ENCODE measurements at regions not wholly inside any gene's neighbourhood (a gene's known extent, or its start where the extent isn't known, plus 50 kb on each side); places are given as distances from the start of the nearest gene placed in this dataset.
"Not testable (repeated sequence)": the region's sequence is repeated elsewhere in the genome, so short reads cannot be mapped to it uniquely, and the experiment has no call there.

- ATAC-seq: no peak
These were observed 365.9 kb downstream of the CXXC4 start for GRCh38 chr4:104128850-104129213.

DNA sequence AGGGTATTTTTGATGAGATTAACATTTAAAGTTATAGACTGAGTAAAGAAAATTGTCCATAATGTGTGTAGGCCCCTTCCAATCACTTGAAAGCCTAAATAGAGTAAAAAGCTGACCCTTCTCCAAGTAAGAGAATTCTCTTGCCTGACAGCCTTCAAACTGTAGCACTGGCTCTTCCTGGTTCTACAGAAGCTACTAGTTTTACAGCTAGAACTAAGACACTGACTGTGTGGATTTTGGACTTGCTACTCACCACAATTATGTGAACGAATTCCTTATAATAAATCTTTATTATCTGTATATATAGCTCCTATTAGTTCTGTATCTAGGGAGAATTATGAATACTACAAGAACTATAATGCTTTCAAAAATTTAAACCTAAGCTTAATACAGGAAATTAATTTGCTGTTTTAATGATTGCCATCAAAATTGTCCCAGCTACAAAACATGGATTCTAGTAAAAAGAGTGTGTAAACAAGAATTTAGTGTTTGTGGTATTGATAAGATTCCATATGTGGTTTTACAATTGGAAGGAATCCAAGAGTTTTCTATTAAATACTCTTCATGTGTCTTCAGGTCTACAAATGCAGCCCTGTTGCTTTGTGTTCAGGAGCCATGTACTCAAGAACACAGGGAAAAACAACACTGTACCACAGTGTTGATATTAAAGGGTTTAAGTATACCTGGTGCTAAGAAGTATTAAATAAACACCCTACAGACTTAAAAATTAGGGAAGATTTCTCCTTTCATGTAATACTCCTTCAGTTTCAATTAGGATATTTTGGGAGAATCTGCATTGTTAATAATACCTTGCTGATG, 366.5 kb downstream of the CXXC4 start:
- no peak for ATAC-seq

- ATAC-seq: no peak
These were observed 371.7 kb downstream of the CXXC4 start for GRCh38 chr4:104123021-104123420.

DNA sequence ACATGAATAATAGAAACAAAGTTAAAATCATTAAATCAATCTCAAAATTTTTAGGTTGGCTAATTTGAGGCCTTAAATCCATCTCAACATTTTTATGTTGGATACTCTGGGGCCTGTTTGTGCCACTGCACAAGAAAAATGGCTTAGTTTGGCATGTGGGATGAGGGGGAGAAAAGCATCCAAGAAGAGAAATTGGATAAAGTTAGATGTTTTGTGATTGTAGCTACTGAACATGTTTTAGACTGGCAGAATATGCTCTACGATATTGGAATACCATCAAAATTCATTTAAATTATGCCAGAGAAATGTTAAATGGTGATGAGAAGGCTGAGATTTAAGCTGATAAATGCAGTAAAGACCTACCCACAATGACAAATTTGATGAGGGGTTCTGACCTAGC, 376.9 kb downstream of the CXXC4 start:
- no peak for ATAC-seq

DNA sequence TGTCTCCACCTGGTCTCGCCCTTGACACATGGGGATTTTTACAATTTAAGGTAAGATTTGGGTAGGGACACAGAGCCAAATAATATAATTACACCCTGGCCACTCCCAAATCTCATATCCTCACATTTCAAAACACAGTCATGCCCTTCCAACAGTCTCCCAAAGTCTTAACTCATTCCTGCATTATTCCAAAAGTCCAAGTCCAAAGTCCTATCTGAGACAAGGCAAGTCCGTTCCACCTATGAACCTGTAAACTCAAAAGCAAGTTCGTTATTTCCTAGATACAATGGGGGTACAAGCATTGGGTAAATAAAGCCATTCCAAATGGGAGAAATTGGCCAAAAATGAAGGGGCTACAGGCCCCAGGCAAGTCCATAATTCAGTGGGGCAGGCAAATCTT, 380.8 kb downstream of the CXXC4 start:
- ATAC-seq: no peak

DNA sequence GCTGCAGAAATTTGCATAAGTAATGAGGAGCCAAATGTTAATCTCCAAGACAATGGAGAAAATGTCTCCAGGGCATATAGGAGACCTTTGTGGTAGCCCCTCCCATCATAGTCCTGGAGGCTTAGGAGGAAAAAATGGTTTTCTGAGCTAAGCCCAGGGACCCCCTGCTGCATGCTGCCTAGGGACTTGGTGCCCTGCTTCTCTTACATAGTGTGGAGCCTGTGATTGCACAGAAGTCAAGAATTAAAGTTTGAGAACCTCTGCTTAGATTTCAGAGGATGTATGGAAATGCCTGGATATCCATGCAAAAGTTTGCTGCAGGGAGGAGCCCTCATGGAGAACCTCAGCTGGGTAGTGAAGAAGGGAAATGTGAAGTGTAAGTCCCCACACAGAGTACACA, 379.4 kb upstream of the TACR3 start:
- no peak for ATAC-seq

DNA sequence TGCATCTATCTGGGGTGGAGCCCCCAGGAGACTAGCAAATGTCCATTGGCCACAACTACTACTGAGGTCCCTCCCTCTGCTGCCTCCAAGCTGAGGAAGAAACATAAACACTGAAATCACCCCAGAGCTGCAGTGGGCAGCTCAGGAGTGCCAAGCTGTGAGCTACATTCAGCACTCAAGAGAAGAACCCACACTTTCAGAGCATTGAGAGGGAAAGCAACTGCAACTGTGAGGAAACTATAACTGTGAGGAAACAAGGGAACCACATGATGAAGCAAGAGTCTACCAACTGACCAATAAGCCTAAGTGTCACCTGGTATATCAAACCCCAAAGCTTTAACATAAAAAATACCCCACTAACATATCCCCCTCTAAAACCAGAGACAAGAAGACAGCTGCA, 373.5 kb upstream of the TACR3 start:
- no peak for ATAC-seq

DNA sequence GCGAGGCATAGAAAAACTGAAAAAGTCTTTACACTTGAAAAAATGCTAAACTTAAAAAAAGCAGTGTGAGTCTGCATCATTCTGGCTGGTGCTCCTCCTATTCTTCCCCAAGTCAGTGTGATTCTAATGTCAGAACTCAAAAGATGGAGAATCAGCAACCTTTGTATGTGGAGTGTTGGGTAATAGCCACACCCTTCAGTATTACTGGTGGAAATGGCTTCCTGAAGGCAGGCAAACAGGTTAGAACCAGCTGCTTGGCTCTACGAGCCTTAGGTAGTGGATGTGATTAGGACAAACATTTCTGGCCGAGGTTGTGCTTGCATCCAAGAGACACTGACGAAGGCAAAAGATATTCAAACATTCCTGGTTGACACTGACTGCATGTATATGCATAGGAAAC, 353.4 kb upstream of the TACR3 start:
- ATAC-seq: no peak

- ATAC-seq: no peak
These were observed 346.7 kb upstream of the TACR3 start for GRCh38 chr4:104066533-104066932.

DNA sequence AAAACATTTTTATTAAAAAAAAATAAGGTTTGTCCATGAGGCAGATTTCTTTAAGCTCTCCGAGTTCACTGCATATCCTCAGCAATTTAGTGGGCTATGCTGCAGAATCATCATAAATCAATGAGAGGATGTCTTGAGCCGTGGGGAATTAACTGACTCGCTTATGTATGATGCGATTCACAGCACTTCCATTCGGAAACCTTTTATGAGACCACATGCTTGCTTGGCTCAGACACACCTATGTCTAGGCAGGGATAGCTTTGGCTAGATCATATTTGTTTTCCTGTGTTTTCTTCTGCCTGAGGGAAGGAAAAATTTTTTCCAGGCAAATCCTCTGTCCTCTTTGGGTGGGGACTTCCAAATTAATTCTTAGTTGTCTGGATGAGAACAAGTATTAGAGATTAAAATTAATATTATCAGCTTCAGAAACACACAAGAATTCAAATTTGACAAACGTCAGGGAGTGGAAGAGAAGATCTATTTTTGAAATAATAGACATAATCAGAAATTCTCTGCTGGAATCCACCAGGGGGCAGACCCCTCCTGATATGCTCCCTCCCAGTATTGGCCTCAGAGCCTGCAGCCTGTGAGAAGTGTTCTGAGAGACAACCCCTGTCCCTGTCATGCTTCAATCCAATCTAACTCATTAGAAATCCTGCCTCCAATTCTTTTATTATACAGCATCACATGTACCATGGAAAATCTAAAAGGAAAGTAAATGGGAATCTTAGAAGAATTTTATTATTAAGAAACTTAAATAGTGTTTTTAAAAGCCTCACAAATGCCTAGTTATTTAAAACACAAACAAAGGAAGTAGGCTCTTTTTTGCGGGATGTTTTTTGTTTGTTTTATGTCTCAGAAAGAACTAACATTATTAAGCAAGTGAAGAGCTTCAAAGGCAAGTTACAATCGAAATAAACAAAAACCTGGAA, 345.1 kb upstream of the TACR3 start:
- no peak for ATAC-seq

DNA sequence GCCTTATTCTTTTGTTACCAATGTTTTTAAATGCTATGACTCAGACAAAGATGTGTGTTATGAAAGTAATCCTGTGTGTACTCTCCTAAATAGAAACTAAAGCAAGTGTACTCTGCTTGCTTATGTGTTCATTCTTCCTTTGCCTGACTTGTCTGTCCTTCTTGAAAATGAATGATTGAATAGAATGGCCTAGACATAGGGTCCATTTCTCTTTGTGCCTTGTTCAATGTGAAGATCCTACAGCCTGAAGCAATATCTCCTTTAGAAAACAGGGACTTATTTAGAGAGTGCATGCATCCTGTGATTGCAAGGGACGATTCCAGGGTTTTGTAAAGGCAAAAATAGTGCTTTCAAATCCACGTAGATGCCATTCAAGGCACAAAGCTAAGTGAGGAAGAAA, 343.6 kb upstream of the TACR3 start:
- no peak for ATAC-seq

- ATAC-seq: no peak
These were observed 324.6 kb upstream of the TACR3 start for GRCh38 chr4:104044369-104044768.

DNA sequence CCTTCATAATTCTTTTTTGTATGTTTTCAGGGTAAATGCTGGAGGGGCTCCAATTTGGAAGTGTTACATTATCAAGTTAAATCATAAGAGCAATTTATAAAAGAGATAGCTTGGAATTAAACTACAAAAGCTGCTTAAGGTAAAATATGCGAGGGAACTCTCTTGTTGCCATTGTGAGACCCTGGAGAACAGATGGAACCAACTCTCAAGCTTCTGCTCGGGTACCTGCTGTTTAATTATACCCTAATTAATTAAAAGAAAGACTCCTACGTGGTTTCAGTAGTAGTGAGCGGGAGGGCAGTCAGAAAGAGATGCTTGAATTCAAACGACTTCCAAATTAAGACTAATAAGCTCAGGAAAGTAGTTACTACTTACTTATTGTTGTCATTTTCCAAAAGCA, 313.1 kb upstream of the TACR3 start:
- ATAC-seq: no peak

DNA sequence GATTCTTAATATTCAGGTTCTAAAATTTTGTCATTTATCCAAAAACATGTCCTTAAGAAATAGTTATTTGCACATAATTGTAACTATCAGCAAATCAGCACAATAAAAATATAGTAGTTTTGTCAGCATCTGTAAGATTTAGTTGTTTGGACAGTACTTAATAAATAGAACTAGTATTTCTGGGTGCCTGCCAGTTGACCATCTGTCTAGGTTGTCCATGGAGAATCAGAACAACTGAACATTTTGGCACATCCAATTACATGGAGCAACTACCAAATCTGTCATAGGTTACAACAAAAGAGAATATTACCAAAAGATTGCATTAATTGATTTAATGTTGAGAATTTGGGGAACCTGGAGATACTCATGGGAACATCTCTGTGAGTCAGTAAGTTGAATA, 305.5 kb upstream of the TACR3 start:
- ATAC-seq: no peak

DNA sequence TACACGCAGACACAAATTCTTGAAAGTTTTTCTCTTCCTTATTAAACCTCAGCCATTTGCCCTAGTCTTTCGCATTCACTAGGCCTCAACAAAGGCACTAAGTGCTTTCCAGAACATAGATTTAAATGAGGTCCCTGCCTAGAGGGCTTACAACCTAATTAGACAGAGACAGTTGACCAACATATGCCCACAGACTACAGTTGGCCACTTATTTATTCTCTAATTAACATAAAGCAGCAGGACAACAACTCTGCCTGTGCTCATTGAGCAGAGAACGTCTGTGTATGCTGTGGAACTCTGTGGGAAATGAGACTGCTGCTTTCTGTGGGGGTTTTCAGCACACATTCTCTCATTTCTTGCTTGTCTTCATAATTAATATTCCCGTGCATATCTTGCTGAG, 303.0 kb upstream of the TACR3 start:
- no peak for ATAC-seq

GRCh38 chr4:104022226-104022625, 302.4 kb upstream of the TACR3 start:
- ATAC-seq: no peak

- no peak for ATAC-seq
These were observed 300.9 kb upstream of the TACR3 start for GRCh38 chr4:104020641-104021040.

- ATAC-seq: no peak
These were observed 297.4 kb upstream of the TACR3 start for GRCh38 chr4:104017213-104017612.

DNA sequence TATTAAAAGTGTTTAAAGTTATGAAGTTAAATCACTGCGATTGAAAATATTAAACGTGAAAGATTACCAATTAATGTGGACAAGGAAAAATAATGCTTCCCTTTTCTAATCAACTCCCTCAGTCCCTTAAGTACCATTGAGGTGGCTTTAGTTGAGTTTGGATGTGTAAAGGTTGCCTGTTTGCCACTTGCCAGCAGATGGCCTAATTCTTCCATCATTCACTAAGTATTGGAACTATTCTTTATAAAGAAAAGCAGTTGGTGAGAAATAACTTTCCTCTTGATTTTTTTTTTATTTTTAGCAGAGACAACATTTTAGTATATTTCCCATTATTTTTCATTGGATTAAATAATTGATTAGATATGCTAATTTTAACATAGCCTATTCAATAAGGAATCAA, 295.9 kb upstream of the TACR3 start:
- no peak for ATAC-seq

- no peak for ATAC-seq
These were observed 290.9 kb upstream of the TACR3 start for GRCh38 chr4:104010722-104011121.

DNA sequence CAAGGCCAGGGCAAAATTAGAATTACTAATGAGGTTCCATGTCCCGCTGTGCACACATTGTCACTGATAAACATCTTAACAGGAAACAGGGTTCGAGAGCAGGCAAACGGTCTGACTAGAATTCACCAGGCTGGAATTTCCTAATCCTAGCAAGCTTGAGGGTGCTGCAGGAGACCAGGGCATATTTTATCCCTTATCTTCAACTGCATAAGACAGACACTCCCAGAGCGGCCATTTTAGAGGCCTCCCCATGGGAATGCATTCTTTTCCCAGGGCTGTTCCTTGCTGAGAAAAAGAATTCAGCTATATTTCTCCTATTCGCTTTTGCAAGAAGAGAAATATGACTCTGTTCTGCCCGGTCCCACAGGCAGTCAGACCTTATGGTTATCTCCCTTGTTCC, 282.5 kb upstream of the TACR3 start:
- ATAC-seq: not testable (repeated sequence)

DNA sequence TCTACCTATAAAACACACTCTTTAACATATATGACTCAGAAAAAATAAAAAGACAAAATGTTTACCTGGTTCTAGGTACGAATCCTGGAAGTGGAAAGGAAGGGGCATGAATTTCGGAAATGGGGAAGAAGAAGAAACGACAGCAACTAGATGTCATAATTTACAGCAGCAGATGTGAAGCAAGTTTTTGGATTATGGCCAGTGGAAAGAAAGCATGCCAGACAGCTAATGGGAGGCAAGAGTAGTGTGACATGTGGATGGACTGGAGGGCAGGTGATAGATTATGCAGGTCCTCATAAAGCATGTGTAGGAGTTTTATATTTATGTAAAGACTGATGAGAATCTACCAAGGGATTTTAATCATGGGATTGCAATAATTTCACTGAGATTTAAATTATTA, 279.0 kb upstream of the TACR3 start:
- no peak for ATAC-seq

DNA sequence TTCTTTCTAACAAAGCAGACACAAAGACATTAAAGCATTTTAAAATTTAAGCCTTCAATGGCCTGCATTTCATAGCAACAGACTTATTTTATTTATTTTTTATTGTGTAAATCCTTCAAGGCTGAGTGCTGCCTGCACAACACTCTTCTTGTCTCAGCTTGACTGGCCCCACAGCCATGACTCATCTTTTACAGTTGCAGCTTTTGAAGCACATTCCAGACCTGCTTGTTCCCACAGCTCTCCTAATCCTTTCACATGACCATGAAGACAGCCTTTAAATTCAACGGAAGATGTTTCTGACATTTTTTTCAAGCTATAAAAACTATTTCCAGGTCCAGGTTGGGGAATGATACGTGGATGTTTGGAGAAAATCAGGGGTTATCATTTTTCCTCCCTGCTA, 276.9 kb upstream of the TACR3 start:
- peak; percentile 100 for ATAC-seq

- ATAC-seq: peak; percentile 86
These were observed 276.3 kb upstream of the TACR3 start for GRCh38 chr4:103996064-103996463.
